ENCODE measurements at regions not wholly inside any gene's neighbourhood (a gene's known extent, or its start where the extent isn't known, plus 50 kb on each side); places are given as distances from the start of the nearest gene placed in this dataset.

GRCh38 chr1:29767088-29767685 lies 530.9 kb downstream of the PTPRU start:
- no peaks in the 10 kb centered on the region for H3K4me1 ChIP-seq
- Mint-ChIP-seq H3K27me3 (ENCODE audit: insufficient read depth, low read depth) (peaks cover 6% of the 10 kb centered on the region), H3K27ac (no peak overlapping the region), H3K4me3 (no peak overlapping the region), H3K9me3 (no peaks in the 10 kb centered on the region), H3K36me3 (no peaks in the 10 kb centered on the region), H3K4me1 (peaks cover 3% of the 10 kb centered on the region)
- DNase-seq (ENCODE audit: low spot score): no peak
- no peak overlapping the region for H3K4me2 ChIP-seq
- H3K36me3 ChIP-seq: no peaks in the 10 kb centered on the region
- H3F3A ChIP-seq (ENCODE audit: low read depth): peaks cover 14% of the 10 kb centered on the region
- no peaks in the 10 kb centered on the region for H3K79me2 ChIP-seq (ENCODE audit: low read depth)
- no peak overlapping the region for H3K27ac ChIP-seq
- H3K4me3 ChIP-seq: no peak overlapping the region
- TF ChIP-seq EZH2 (IDR thresholded peaks at IDR 0.05): no peak
- TF ChIP-seq, protein P1, sequence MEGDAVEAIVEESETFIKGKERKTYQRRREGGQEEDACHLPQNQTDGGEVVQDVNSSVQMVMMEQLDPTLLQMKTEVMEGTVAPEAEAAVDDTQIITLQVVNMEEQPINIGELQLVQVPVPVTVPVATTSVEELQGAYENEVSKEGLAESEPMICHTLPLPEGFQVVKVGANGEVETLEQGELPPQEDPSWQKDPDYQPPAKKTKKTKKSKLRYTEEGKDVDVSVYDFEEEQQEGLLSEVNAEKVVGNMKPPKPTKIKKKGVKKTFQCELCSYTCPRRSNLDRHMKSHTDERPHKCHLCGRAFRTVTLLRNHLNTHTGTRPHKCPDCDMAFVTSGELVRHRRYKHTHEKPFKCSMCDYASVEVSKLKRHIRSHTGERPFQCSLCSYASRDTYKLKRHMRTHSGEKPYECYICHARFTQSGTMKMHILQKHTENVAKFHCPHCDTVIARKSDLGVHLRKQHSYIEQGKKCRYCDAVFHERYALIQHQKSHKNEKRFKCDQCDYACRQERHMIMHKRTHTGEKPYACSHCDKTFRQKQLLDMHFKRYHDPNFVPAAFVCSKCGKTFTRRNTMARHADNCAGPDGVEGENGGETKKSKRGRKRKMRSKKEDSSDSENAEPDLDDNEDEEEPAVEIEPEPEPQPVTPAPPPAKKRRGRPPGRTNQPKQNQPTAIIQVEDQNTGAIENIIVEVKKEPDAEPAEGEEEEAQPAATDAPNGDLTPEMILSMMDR (IDR thresholded peaks at IDR 0.05): no peak
- no peak for TF ChIP-seq EZH2phosphoT487 (IDR thresholded peaks at IDR 0.05)
- H3K9me3 ChIP-seq (ENCODE audit: low read depth): no peaks in the 10 kb centered on the region
- no peaks in the 10 kb centered on the region for H4K20me1 ChIP-seq (ENCODE audit: low read depth)
- H3K27me3 ChIP-seq: peaks cover 9% of the 10 kb centered on the region
- H3K9ac ChIP-seq: no peak overlapping the region
- no peak overlapping the region for H2AFZ ChIP-seq (replicated peaks)

GRCh38 chr1:29762635-29763034 lies 526.3 kb downstream of the PTPRU start:
- no peaks in the 10 kb centered on the region for H3K79me2 ChIP-seq (ENCODE audit: low read depth)
- no peaks in the 10 kb centered on the region for H4K20me1 ChIP-seq (ENCODE audit: low read depth)
- no peaks in the 10 kb centered on the region for H3K4me1 ChIP-seq
- Mint-ChIP-seq H3K9me3 (no peaks in the 10 kb centered on the region), H3K4me3 (no peak overlapping the region), H3K4me1 (no peaks in the 10 kb centered on the region), H3K27me3 (ENCODE audit: insufficient read depth, low read depth) (peaks cover 2% of the 10 kb centered on the region), H3K36me3 (no peaks in the 10 kb centered on the region), H3K27ac (no peak overlapping the region)
- no peaks in the 10 kb centered on the region for H3K9me3 ChIP-seq (ENCODE audit: low read depth)
- no peaks in the 10 kb centered on the region for H3K36me3 ChIP-seq
- H3F3A ChIP-seq (ENCODE audit: low read depth): no peaks in the 10 kb centered on the region
- no peak overlapping the region for H3K9ac ChIP-seq
- H3K27ac ChIP-seq: no peak overlapping the region
- no peak overlapping the region for H3K4me3 ChIP-seq
- H3K4me2 ChIP-seq: no peak overlapping the region
- TF ChIP-seq EZH2 (IDR thresholded peaks at IDR 0.05) (no peak), EZH2phosphoT487 (IDR thresholded peaks at IDR 0.05) (no peak)
- TF ChIP-seq, protein P1 (IDR thresholded peaks at IDR 0.05): no peak
- DNase-seq (ENCODE audit: low spot score): no peak
- H3K27me3 ChIP-seq: peaks cover 9% of the 10 kb centered on the region
- H2AFZ ChIP-seq (replicated peaks): no peak overlapping the region

- H3K9ac ChIP-seq: no peak overlapping the region
- no peak for DNase-seq (ENCODE audit: low spot score)
- H3K27me3 Mint-ChIP-seq (ENCODE audit: insufficient read depth, low read depth): peaks cover 7% of the 10 kb centered on the region
- H2AFZ ChIP-seq (replicated peaks): no peak overlapping the region
- TF ChIP-seq EZH2phosphoT487 (IDR thresholded peaks at IDR 0.05) (no peak), EZH2 (IDR thresholded peaks at IDR 0.05) (no peak)
- TF ChIP-seq, protein P1 (IDR thresholded peaks at IDR 0.05): no peak
- H3K4me2 ChIP-seq: no peak overlapping the region
- no peaks in the 10 kb centered on the region for H3K9me3 Mint-ChIP-seq
- no peaks in the 10 kb centered on the region for H3K79me2 ChIP-seq (ENCODE audit: low read depth)
- no peaks in the 10 kb centered on the region for H3F3A ChIP-seq (ENCODE audit: low read depth)
- no peaks in the 10 kb centered on the region for H3K36me3 ChIP-seq
- no peak overlapping the region for H3K4me3 ChIP-seq
- H4K20me1 ChIP-seq (ENCODE audit: low read depth): no peaks in the 10 kb centered on the region
- no peak overlapping the region for H3K27ac ChIP-seq
- no peaks in the 10 kb centered on the region for H3K36me3 Mint-ChIP-seq
- no peaks in the 10 kb centered on the region for H3K9me3 ChIP-seq (ENCODE audit: low read depth)
- no peaks in the 10 kb centered on the region for H3K4me1 ChIP-seq
- H3K4me1 Mint-ChIP-seq: no peaks in the 10 kb centered on the region
- H3K4me3 Mint-ChIP-seq: no peak overlapping the region
- H3K27ac Mint-ChIP-seq: no peak overlapping the region
- H3K27me3 ChIP-seq: peaks cover 7% of the 10 kb centered on the region
Observed at GRCh38 chr1:29761159-29761928, 525.0 kb downstream of the PTPRU start.

All from neural progenitor cell (in vitro differentiated cells).